Activated CD8-positive, alpha-beta memory T cell treated with anti-CD3 and anti-CD28 coated beads, Interleukin-2, amount 50 U/mL, for 24 hours (primary cell): ENCODE measurements at regions not wholly inside any gene's neighbourhood (a gene's known extent, or its start where the extent isn't known, plus 50 kb on each side); places are given as distances from the start of the nearest gene placed in this dataset.

ENCODE experiments used
- DNase-seq: peaks from one replicate; pipeline ENCODE4 v3.0.0-alpha.2; 2020; ENCODE audit errors: extremely low read depth

DNA sequence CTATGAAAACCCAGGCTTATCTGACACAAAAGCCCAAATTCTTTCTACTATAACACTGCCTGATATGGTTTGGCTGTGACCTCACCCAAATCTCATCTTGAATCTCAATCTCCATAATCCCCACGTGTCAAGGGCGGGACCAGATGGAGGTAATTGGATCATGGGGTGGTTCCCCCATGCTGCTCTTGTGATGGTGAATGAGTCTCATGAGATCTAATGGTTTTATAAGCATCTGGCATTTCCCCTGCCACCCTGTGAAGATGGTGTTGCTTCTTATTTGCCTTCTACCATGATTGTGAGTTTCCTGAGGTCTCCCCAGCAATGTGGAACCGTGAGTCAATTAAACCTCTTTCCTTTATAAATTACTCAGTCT is 123.3 kb upstream of the USP24 start:
- no peak for DNase-seq

DNA sequence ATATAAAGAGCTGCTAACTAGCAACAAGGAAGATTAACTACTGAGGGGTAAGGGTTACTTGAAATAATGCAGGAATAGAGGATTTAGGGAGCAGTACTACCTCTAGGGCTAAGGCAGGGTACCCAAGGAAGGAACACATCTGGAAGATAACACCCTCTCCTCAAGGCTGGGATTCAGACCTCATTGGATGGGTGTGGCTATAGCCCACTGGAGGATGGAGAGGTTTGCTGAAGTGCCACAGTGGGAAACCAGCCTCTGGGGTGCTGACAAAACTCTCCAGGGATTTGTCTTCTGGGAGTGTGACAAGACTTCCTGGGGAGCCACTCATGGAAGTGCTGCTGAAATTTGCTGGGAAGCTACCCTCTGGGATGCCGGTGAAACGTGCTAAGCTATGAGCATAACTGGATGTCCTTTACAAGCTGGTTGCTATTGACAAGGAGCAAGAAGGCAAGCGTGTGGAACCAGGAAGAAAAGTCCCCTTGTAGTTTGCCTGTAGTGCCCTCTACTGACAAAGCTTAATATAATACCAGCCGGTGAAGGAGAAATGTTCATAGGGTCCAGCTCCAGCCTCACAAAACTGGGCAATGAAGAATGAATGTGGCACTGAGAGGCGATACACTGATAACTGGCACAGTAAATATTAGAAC is 122.8 kb upstream of the USP24 start:
- DNase-seq: no peak

DNA sequence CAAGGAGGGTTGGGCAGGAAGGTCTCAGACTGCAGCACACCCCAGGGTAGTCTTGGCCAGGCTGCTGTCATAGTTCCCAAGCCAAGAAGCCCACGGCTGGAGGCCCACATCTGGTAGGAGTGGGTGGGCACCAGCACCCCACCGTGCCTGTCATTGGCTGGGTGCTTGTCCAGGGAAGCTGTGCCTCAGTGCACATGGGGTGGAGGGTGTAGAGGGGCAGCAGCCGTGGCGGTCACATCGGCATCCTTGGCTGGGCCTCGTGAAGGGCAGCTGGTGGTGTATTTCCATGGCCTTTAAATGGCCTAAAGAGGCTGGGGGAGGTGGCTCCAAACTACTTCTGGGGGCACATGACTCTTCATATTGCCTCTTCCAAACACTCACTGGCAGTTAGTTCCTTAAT is 119.6 kb upstream of the USP24 start:
- DNase-seq: no peak

DNA sequence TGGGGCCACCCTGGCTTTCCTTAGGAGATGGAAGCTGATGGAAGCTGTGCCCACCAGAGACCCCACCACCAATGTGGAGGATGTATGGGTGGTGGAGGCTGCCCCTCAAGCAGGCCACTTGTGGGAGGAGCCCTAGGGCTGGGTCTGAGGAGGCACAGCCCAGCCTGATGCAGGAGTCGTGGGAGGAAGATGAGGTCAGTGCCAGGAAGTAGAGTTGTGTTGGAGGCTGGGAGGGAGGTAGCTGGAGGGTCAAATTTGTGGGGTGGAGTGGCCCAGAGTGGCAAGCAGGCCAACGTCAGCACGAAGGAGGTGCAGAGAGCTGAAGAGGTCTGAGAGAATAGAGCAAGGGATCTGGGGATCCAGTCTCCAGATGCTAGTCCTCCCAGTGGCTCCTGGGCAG is 119.0 kb upstream of the USP24 start:
- DNase-seq: no peak

DNA sequence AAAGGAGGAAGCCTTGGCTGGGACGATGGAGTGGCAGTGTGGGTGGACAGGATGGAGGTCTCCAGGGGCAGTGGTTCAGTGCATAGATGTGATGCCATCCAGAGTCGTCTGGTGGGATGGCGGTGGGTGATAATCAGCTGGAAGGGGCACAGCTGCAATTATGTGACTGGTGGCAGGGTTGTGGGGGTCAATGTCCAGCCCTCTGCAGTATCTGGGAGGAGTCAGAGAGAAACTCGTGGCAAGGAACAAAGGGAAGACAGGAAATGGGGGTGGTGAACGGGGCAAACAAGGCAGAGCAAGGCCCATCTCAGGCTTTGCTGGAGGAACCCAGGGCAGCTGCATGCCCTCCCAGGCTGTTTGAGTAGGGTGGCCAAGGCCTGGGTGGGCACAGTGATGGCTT is 118.3 kb upstream of the USP24 start:
- no peak for DNase-seq

DNA sequence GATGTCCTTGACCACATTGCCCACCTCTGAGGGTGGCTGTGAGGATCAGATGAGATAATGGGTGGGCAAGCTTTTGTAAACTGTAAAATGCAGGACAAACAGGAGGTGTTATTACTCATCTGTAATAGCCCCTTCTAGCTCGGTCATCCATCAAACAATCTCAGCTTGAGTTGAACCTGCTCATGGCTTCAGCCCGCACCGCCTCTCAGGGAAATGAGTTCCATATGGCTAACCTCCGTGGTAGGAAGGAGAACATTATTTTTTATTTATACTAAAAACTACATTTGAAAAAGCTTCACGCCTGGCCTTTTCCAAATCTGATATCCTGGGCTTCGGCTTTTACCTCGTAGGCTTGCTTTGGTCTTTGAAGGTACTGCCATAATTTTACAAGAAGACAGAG is 116.2 kb upstream of the USP24 start:
- DNase-seq: no peak

DNA sequence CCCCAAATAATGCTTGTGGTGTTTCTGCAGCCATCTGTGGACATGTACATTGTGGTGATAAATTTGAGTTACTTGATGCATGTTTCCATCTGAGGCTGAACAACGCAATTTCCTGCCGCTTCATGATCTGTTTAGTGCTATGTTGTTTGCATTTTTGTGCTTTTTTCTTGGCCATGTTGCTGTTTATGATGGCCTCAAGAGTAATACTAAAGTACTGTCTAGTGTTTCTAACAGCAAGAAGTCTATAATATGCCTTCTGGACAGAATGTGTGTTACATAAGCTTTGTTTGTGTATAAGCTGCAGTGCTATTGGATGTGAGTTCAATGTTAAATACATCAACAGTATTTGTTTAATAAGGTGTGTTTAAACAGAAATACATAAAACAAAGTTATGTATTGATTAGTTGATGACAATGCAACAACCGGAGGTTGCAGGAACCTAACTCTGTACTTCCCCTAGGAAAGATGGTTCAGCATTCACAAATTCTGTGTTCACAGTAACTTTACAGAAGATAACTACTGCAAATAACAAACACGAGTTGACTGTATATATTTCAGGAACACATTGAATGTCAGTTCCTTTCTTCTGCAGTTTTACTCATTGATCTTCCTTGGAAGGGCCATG is 114.8 kb upstream of the USP24 start:
- no peak for DNase-seq

DNA sequence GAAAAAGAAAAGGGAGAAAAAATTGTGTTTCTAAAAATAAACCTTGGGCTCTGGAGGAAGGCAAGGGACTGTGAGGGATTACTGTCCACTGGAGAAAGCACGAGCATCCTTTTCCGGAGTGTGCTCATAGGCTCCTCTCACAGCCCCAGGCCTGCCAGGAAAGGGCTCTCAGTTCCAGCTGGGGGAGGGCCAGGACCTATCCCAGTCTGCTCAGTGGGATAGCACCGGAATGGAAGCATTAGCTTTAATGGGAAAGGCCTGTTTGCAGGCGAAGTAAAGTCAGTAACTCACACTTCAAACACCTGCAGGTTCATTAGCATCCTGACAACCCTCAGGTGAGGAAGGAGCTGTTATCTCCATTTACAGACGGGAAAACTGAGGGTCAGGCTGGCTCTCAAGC is 113.9 kb upstream of the USP24 start:
- DNase-seq: no peak

DNA sequence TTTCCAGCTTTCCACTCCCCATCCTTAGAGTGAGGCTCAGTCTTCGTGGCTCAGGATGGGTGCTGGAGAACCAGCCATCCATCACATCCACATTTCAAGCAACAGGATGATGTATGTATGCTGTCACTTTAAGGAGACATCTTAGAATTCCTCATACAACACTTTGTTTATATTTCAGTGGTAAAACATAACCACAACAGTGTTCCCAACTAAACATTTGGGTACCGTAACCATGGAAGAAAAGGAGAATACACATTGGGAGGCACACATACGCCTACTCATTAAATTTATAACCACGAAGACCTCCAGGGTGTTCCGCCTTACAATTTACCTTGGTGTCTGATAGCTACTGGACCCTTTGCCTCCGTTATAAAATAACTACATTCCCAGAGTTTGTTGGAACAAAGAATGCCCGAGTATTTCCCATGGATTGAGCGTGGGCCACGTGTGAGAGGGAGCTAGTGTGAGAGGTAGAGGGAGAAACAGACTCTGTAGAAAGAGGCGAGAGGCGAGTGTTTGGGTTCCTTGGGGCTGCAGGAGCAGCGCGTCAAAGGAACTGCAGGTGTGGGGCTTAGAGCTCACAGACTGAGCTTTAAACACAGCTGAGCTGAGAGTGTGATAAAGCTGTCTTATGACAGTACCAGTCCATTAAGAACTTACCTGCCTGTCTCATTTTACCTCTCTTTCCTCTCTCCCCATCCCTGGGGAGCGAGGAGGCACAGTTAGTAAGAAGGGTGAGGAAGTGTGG is 111.5 kb upstream of the USP24 start:
- DNase-seq: no peak

DNA sequence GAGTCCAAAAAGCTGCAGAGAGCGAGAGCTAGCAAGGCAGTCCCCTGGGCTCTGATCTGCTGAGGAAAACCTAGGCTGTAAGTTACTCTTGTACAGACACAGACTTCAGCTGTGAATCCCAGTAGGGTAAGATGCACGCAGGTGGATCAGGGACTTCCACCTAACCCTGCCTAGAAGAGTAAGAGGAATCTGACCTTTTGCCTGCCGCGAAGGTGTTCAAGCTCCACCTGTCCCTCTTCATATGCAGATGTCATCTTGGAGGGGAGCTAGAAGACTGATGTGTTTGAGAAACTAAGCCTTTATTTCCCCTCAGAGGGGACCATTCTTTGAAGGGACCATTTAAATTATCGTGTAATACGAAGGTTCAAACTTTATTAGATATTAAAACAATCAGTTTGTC is 108.6 kb upstream of the USP24 start:
- DNase-seq: no peak

DNA sequence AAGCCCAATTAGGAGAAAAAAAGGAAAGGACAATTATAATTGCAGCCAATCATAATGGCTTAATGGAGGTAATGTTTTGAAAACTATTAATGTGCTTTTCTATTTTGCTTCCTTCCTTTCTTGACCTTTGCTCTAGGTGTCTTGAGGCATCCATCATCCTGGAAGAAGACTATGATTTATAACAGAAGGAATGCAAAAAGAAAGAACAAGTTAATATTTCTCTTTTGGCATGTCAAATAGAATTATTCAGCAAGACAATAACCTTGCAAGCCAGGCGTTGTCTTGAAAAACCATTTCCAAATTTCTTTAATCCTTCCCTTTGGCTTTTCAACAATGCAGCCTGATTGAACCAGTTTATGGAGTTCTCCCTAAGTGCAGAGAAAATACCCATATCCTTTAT is 107.7 kb upstream of the USP24 start:
- DNase-seq: no peak

DNA sequence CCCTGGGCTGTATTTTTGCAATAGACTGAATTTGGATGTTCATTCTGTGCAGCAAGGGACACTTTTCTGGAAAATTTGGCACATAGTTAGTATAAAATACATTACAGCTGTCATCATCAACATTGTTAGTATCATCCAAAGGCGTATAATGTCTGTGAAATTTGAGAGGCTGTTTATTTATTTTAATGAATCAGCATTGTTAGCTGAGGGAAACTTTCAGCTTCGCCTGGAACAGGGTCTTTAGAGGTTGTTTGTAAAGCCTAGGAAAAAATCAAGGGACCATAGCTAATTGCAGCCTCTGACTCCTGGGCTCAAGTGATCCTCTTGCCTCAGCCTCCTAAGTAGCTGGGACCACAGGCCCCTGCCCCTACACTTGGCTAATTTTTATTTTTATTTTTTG is 106.8 kb upstream of the USP24 start:
- no peak for DNase-seq

DNA sequence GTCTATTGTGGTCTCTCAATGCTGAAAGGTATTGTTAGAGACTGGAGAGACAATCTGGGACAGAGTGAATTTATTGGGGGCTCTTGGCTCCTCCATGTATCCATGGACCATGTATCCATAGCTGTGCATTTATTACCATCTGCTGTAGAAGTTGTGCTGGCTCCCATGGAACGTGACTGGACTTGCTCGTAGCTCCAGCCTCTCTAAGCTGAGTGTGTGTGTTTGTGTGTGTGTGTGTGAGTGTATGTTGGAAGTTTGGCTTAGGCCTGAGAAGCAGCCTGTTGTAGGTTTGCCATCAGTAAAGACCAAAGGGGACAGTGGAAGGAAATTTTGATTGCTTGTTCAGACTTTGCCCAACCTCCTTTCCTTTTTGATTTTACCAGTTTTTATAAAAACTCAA is 105.7 kb upstream of the USP24 start:
- no peak for DNase-seq

DNA sequence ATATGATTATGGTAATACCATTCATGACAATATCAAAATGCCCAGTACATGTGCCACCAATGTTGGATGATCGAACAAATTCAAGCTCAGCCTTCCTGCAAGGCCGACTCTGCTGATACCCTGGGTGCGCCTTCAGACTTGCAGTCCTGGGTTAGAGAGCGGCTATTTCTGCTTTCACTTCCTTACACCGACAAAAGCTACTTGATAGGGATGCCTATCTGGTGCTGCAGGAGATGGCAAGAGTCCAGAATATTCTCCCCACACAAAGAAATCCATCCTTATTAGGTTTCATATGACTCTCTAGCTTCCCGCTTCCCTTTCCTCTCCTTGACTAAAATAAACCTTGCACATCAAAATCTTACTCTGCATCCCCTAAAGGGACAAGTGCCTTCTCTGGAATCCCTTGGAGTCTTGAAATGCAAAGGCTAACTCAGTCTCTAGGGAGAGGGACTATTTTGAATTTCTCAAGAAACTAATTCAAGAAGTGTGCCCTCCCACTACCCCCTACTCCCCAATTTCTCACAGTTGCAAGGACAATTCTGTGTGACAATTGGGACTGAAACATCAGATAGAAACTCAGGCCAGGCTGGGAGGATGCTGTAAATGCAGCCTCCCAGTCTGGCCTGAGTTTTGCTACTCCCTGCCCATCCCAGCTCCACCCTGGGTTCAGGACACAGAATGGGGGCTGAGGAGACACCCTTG is 103.1 kb upstream of the USP24 start:
- no peak for DNase-seq

DNA sequence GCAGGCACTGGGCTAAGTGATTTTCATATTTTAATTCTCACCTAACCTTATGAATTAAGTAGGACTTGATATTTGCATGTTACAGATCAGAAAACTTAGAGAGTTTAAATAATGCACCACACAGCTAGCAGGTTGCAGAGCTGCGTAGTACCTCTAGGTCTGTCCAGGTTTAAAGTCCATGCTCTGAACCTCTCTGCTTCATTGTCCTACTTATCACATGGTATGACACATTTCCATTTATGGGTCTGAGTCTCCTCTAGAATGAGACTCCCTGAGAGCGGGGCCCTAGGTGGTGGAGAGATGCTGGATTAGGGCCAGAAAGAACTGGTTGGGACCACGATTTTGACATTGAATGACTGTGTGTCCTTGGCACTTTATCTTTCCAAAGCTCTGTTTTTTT is 102.5 kb upstream of the USP24 start:
- DNase-seq: no peak

DNA sequence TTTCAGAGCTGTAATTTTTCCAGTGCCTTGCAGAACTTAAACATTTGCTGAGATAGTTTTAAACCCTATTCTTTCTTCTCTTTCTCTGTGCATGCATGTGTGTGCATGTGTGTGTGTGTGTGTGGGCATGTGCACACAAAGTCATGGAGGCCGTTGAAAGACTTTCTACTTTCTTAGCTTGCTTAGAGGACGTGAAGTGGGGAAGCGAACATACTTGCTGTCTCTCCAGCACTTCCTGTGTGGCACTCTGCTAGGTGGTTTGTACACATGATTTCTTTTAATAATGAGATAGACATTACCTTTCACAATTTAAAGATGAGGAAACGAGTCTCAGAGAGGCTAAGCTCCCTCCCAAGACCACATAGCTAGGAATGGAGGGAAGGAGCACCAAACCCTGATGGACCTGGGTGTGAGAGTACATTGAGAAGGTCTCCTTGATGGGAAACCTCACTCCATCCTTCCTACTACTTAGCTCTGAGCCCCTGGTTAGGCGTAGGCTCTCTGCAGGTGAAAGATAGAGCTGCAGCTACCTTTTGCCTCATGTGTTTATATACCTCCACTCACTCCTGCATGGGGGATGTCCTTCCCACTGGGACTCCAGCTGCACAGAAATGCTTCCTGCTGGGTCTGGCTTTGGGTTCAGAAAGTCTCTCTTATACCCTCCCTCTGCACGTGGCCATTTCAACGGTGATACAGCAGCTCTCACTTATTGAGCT is 101.9 kb upstream of the USP24 start:
- DNase-seq: no peak

DNA sequence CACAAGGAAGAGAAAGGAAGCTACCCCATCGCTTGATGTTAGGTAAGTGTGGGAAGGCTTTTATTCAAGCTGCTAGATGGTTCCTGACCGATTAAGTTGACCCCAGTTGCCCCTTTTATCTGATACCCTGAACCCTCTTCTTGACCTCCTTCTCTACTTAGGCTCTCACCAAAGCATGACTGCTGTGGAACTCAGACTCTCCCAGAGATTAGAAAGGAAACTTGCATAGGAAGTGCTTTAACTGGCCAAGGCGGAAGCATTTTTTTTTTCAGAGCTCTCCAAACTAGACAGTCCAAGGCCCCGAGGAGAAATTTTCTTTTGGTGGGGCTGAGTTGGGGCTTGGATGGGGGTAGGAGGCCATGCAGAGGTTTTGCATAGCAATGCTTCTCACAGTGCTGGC is 101.3 kb upstream of the USP24 start:
- DNase-seq: no peak

DNA sequence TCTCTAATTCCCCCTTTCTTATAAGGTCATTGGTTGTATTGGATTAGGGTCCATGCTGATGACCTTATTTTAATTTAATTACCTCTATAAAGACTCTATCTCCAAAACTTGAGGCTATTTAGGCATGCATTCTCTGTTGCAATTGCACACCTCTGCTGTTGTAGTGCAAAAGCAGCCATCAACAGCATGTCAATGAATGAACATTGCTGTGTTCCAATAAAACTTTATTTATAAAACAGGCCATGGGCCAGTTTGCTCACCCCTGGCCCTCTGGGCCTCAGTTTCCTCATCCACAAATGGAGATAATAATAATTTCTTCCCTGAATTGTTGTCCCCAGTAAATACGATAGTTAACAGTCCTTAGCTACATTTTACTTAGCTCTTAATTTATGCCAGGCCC is 100.4 kb upstream of the USP24 start:
- DNase-seq: no peak

DNA sequence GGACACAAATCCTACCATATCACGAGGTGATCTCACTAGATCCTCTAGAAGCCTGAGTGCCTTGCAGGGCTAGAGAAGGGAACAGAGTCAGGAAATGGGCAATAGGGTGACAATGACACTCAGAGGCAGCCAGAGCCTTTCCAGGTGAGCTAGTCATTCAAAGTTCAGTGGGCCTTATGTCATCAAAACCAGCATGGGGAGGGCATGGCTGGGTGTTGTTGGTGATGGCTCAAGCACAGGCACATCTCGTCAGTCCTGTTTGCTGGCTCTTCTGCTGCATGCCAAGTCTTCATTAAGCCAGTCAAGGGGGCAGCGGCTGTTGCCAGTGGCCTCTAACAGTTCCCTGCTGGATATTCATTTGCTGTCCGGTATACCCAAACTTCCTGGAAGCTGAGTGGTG is 99.6 kb upstream of the USP24 start:
- no peak for DNase-seq

DNA sequence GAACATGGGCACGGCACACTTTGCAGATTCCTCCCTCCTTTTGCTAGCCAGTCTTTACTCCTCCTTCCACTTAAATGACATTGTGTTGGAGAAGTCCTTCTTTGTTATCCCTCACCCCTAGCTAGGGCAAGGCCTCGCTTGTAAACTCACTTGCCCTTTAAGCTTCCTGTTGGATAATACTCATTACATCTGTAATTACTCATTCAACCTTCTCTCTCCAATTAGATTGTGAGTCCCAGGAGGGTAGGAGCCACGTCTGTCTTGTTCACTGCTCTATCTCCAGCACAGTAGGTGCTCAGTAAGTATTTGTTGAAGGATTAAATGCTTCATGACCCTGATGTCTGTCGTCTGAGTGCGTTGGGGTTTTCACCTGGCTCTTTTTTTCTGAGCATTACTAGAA is 98.7 kb upstream of the USP24 start:
- DNase-seq: no peak

DNA sequence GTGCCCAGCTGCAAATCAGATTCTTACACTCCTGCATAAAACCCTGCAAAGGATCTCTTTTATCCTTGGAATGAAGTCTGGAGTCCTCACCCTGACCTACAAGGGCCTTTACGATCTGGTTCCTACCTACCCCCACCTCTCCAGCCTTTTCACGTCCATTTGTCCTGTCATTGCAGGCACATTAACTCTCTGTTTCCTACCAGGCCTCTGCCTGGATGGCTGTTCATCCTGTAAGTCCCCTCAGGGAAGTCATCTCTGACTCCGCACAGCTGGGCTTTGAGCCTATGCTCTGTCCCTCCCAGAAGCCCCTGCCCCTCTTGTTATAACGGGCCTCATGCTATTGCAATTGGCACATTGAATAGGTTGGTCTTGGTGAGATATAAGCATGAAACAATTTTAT is 96.8 kb upstream of the USP24 start:
- no peak for DNase-seq

DNA sequence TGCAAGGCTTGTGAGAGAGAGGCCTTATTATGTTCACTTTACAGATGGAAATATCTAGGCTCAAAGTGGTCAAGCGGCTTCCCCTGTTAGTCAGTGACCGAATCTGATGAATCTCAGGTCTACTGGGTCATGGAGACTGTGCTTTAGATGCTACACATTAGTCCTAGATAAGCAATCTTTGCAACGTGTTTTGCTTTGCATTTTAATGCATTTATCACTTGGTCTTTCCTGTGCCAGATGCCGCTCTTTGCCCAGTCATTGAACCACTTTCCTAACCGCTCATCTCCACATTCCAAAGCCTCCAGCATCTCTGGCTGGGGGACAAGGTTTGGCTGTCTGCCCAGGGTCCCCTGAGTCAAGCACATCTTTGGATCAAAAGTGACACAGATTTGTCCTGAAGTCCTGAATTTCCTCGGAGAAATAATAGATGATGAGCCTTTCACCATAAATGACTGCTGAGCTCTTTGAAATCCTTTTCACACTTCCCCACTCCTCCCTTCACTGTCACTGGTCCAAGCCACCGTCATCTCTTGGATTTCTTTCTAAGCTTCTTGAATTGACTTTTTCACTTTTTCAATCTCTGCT is 96.0 kb upstream of the USP24 start:
- no peak for DNase-seq
